NB4 (cell line): ENCODE measurements at regions not wholly inside any gene's neighbourhood (a gene's known extent, or its start where the extent isn't known, plus 50 kb on each side); places are given as distances from the start of the nearest gene placed in this dataset.
A peak's percentile ranks its signal among the peaks of the same experiment; 100 is the strongest.

Experiments
- DNase-seq: peaks from one replicate; pipeline ENCODE4 v3.0.0; 2010; ENCODE audit warnings: low read depth
- H3K4me3 ChIP-seq: one replicate; pipeline ENCODE4 v1.5.1; 2011; ENCODE audit warnings: mild to moderate bottlenecking, low read depth, low read length, moderate library complexity
- CTCF ChIP-seq: IDR thresholded peaks from one replicate; pipeline ENCODE4 v1.5.1; 2012; ENCODE audit warnings: low read depth, low read length
- MYC ChIP-seq: IDR thresholded peaks from 2 replicates; pipeline ENCODE4 v1.6.1; 2011; ENCODE audit warnings: low read depth, low read length
- POLR2A ChIP-seq: IDR thresholded peaks from 2 replicates; pipeline ENCODE4 v1.6.1; 2011; ENCODE audit warnings: mild to moderate bottlenecking; ENCODE audit not compliant: insufficient read length; ENCODE audit errors: extremely low read depth
- TF ChIP-seq, protein P1 (sequence below): IDR thresholded peaks from 2 replicates; pipeline ENCODE4 v1.6.1; 2011; ENCODE audit warnings: low read depth, low read length

DNA sequence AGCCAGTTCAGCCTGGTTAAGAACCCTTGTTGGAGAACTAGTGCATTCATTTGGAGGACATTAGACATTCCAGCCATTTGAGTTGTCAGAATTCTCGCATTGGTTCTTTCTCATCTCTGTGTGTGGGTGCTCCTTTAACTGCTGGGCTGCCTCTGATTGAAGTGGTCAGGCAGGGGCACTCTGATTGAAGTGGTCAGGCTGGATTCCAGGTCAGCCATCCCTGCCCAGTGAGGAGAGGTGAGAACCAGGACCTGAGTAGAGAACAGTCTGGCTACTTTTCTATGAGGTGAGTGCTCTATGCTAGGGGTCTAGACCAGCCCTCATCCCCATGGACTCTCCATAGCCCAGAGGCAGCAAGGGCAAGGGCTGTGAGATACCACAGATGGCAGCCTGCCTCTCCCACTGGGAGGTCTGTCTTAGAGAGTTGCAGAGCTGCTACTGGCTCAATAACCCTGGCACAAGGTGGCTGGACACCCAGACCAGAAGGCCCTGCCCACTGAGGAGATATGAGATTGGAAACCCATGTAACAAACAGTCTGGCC, 691.6 kb downstream of the TMTC2 start:
- TF ChIP-seq, protein P1, sequence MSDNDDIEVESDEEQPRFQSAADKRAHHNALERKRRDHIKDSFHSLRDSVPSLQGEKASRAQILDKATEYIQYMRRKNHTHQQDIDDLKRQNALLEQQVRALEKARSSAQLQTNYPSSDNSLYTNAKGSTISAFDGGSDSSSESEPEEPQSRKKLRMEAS = no peak
- TF ChIP-seq MYC (no peak), CTCF (no peak), POLR2A (no peak)
- DNase-seq = no peak
- no peak overlapping the region for H3K4me3 ChIP-seq

DNA sequence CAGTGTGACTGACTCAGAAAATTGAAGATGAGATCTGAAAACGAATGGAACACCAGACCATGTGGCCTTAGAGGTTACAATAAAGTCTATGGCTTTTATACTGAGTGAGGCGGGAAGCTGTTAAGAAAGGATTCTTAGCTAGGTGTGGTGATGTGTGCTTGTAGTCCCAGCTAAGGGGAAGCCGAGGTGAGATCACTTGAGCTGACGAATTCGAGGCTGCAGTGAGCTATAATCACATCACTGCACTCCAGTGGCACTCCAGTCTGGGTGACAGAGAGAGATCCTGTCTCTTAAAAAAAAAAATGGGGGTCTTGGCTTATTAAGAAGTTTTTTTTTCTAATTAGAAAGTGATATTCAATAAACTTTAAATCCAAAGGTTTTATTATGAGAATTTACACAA, 678.6 kb downstream of the TMTC2 start:
- H3K4me3 ChIP-seq = no peak overlapping the region
- DNase-seq = no peak
- TF ChIP-seq, protein P1 = no peak
- no peak for TF ChIP-seq POLR2A
- TF ChIP-seq CTCF = no peak
- no peak for TF ChIP-seq MYC

- no peak for TF ChIP-seq MYC
- TF ChIP-seq, protein P1 = no peak
- TF ChIP-seq POLR2A = no peak
- no peak for TF ChIP-seq CTCF
These were observed 674.8 kb downstream of the TMTC2 start for GRCh38 chr12:83361475-83361874.

DNA sequence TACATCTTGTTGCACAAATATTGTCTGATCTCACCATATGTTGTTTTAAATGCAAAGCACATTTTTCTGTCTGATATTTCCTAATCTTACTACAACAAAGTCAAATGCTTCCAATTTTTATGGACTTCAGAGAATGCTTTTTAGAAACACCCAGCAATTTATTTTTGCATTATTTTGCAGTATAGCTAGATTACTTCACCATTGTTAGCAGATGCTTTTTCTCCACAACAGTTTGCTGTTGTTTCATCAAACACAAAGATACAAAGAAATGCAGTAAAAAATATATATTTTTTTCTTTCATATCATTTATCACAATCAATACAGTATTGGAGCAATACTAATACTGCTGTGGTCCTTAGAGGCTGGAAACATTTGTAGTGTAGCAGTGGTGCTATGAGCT, 674.4 kb downstream of the TMTC2 start:
- TF ChIP-seq, protein P1 = no peak
- TF ChIP-seq MYC = no peak
- no peak for TF ChIP-seq CTCF
- no peak for TF ChIP-seq POLR2A
- H3K4me3 ChIP-seq = no peak overlapping the region
- DNase-seq = no peak

More at GRCh38 chr12:83361475-83361874, 674.8 kb downstream of the TMTC2 start:
- DNase-seq = no peak
- H3K4me3 ChIP-seq = no peak overlapping the region

- no peak overlapping the region for H3K4me3 ChIP-seq
- DNase-seq = peak; percentile 19
- no peak for TF ChIP-seq MYC
- no peak for TF ChIP-seq CTCF
- no peak for TF ChIP-seq POLR2A
- TF ChIP-seq, protein P1 = no peak
These were observed 663.4 kb downstream of the TMTC2 start for GRCh38 chr12:83349907-83350611.
